ENCODE measurements at regions not wholly inside any gene's neighbourhood (a gene's known extent, or its start where the extent isn't known, plus 50 kb on each side); places are given as distances from the start of the nearest gene placed in this dataset.
"Not testable (repeated sequence)": the region's sequence is repeated elsewhere in the genome, so short reads cannot be mapped to it uniquely, and the experiment has no call there.

GRCh38 chr13:39823063-39823713 lies 167.7 kb downstream of the COG6 start:
- Histone ChIP-seq H3K27me3 (ENCODE audit: insufficient read depth, poor library complexity, severe bottlenecking) (no peaks in the 10 kb centered on the region), H3K36me3 (ENCODE audit: low read depth) (no peaks in the 10 kb centered on the region), H3K4me3 (ENCODE audit: severe bottlenecking) (no peak overlapping the region), H3K4me1 (ENCODE audit: insufficient read depth, poor library complexity, severe bottlenecking) (no peaks in the 10 kb centered on the region), H3K9me3 (ENCODE audit: severe bottlenecking) (no peaks in the 10 kb centered on the region), H3K27ac (ENCODE audit: poor library complexity, severe bottlenecking) (no peak overlapping the region)
- DNase-seq (ENCODE audit: low spot score) (no peak), ATAC-seq (ENCODE audit: low read depth) (no peak)
- TF ChIP-seq, protein P1, sequence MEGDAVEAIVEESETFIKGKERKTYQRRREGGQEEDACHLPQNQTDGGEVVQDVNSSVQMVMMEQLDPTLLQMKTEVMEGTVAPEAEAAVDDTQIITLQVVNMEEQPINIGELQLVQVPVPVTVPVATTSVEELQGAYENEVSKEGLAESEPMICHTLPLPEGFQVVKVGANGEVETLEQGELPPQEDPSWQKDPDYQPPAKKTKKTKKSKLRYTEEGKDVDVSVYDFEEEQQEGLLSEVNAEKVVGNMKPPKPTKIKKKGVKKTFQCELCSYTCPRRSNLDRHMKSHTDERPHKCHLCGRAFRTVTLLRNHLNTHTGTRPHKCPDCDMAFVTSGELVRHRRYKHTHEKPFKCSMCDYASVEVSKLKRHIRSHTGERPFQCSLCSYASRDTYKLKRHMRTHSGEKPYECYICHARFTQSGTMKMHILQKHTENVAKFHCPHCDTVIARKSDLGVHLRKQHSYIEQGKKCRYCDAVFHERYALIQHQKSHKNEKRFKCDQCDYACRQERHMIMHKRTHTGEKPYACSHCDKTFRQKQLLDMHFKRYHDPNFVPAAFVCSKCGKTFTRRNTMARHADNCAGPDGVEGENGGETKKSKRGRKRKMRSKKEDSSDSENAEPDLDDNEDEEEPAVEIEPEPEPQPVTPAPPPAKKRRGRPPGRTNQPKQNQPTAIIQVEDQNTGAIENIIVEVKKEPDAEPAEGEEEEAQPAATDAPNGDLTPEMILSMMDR (IDR thresholded peaks at IDR 0.05; ENCODE audit: poor library complexity, severe bottlenecking): no peak

GRCh38 chr13:39825886-39826285 lies 170.4 kb downstream of the COG6 start:
- Histone ChIP-seq H3K4me3 (ENCODE audit: severe bottlenecking) (no peak overlapping the region), H3K9me3 (ENCODE audit: severe bottlenecking) (no peaks in the 10 kb centered on the region), H3K4me1 (ENCODE audit: insufficient read depth, poor library complexity, severe bottlenecking) (no peaks in the 10 kb centered on the region), H3K27me3 (ENCODE audit: insufficient read depth, poor library complexity, severe bottlenecking) (no peaks in the 10 kb centered on the region), H3K36me3 (ENCODE audit: low read depth) (no peaks in the 10 kb centered on the region), H3K27ac (ENCODE audit: poor library complexity, severe bottlenecking) (no peak overlapping the region)
- TF ChIP-seq, protein P1 (IDR thresholded peaks at IDR 0.05; ENCODE audit: poor library complexity, severe bottlenecking): no peak
- ATAC-seq (ENCODE audit: low read depth): no peak
- DNase-seq (ENCODE audit: low spot score): no peak

DNA sequence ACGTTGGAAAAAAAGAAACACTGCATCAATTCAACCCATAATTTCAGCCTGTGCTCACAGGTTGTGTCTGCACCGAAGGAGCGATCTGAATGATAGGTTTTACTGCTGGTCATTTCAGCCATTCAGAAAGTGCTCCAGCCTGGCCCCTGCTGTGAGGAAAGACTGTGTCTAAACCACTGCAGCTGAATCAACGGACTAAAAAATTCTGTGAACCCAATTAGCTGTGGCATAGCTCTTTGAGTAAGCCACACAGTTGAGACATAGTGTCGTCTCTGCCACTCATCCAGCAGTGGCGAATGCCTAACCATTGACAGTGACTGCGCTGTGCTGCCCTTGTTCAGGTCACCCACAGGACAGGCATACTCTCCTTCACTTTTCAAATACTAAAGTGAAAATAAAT lies 179.8 kb downstream of the COG6 start:
- Histone ChIP-seq H3K4me3 (ENCODE audit: severe bottlenecking) (no peak overlapping the region), H3K36me3 (ENCODE audit: low read depth) (no peaks in the 10 kb centered on the region), H3K4me1 (ENCODE audit: insufficient read depth, poor library complexity, severe bottlenecking) (peaks cover 14% of the 10 kb centered on the region), H3K9me3 (ENCODE audit: severe bottlenecking) (no peaks in the 10 kb centered on the region), H3K27ac (ENCODE audit: poor library complexity, severe bottlenecking) (no peak overlapping the region), H3K27me3 (ENCODE audit: insufficient read depth, poor library complexity, severe bottlenecking) (no peaks in the 10 kb centered on the region)
- DNase-seq (ENCODE audit: low spot score): no peak
- ATAC-seq (ENCODE audit: low read depth): no peak
- TF ChIP-seq, protein P1 (IDR thresholded peaks at IDR 0.05; ENCODE audit: poor library complexity, severe bottlenecking): no peak

GRCh38 chr13:39836038-39836437 lies 180.6 kb downstream of the COG6 start:
- Histone ChIP-seq H3K9me3 (ENCODE audit: severe bottlenecking) (no peaks in the 10 kb centered on the region), H3K36me3 (ENCODE audit: low read depth) (no peaks in the 10 kb centered on the region), H3K27me3 (ENCODE audit: insufficient read depth, poor library complexity, severe bottlenecking) (no peaks in the 10 kb centered on the region), H3K27ac (ENCODE audit: poor library complexity, severe bottlenecking) (peak overlapping the region; percentile 19), H3K4me1 (ENCODE audit: insufficient read depth, poor library complexity, severe bottlenecking) (peaks cover 14% of the 10 kb centered on the region), H3K4me3 (ENCODE audit: severe bottlenecking) (no peak overlapping the region)
- TF ChIP-seq, protein P1 (IDR thresholded peaks at IDR 0.05; ENCODE audit: poor library complexity, severe bottlenecking): no peak
- ATAC-seq (ENCODE audit: low read depth): peak; percentile 98
- DNase-seq (ENCODE audit: low spot score): no peak

DNA sequence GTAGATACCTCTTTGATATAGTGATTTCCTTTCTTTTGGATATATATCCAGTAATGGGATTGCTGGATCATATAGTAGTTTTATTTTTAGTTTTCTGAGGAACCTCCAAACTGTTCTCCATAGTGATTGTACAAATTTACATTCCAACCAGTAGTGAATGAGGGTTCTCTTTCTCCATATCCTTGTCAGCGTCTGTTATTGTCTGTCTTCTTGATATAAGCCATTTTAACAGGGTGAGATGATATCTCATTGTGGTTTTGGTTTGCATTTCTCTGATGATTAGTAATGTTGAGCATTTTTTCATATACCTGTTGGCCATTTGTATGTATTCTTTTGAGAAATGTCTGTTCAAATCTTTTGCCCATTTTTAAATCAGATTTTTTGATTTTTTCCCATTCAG lies 182.4 kb downstream of the COG6 start:
- not testable (repeated sequence) for H3K27me3 ChIP-seq (ENCODE audit: insufficient read depth, poor library complexity, severe bottlenecking); H3K27ac ChIP-seq (ENCODE audit: poor library complexity, severe bottlenecking); DNase-seq (ENCODE audit: low spot score); H3K36me3 ChIP-seq (ENCODE audit: low read depth); ATAC-seq (ENCODE audit: low read depth); H3K9me3 ChIP-seq (ENCODE audit: severe bottlenecking); H3K4me3 ChIP-seq (ENCODE audit: severe bottlenecking)
- H3K4me1 ChIP-seq (ENCODE audit: insufficient read depth, poor library complexity, severe bottlenecking): peaks cover 14% of the 10 kb centered on the region

Measured in RWPE2 (cell line).